Dermis blood vessel endothelial cell (primary cell): ENCODE measurements at regions not wholly inside any gene's neighbourhood (a gene's known extent, or its start where the extent isn't known, plus 50 kb on each side); places are given as distances from the start of the nearest gene placed in this dataset.
"Not testable (repeated sequence)": the region's sequence is repeated elsewhere in the genome, so short reads cannot be mapped to it uniquely, and the experiment has no call there.

Experiments used
- DNase-seq: peaks from one replicate; pipeline ENCODE4 v3.0.0; 2010

DNA sequence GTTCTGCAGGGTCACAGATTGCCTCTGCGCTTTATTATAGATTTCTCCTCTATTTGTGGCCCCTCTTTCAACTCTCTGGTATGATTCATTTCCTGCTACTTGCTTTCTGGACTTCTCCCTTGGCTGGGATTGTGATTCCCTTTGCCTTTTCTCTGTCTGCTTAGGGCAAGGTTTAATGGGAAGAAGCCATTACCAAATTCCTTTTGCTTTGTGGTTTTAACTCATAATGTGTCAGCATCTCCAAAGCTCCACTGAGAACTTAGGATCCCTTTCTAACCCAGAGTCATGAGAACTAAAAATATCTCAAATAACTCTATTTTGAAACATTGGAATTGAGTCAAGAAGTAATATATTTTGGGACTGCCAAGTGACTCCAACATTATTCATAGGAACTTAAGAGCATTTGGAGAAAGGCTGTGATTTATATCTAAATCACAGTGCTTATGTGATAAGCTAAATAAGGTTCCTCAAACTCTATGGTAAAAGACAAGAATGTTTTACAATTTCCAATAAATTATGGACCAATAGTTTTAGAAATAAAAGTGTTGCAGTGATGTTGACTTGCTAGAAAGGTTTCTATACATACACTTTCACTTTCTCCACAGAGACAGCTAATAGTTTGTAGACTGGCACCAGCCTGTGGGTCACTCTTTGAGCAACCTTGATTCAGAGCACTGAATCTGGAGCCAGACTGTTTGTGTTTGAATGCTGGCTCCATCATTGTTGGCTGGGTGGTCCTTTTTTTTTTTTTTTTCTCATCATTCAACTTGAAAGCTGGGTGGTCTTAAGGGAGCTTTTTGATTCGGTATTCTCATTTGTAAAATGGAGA, 93.9 kb downstream of the DACT1 start:
- peak; percentile 3 for DNase-seq

DNA sequence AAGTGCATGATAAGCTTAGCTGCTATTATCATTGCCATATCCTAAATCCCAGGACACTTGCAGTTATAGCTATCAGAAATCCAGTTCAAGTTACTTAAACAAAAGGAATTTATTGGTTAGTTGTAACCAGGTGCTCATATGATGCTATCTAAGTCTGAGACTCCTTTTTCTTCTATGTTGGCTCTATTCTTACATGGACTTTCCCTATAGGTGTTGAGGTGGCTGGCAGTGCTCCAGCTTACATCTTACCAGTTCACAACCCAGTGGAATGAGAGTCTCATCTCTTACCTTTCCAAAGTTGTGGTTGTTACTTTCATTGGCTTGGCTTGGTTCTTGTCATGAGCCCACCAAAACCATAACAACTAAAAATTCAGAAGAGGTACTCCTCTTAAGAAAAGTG, 94.6 kb downstream of the DACT1 start:
- DNase-seq, result no peak

DNA sequence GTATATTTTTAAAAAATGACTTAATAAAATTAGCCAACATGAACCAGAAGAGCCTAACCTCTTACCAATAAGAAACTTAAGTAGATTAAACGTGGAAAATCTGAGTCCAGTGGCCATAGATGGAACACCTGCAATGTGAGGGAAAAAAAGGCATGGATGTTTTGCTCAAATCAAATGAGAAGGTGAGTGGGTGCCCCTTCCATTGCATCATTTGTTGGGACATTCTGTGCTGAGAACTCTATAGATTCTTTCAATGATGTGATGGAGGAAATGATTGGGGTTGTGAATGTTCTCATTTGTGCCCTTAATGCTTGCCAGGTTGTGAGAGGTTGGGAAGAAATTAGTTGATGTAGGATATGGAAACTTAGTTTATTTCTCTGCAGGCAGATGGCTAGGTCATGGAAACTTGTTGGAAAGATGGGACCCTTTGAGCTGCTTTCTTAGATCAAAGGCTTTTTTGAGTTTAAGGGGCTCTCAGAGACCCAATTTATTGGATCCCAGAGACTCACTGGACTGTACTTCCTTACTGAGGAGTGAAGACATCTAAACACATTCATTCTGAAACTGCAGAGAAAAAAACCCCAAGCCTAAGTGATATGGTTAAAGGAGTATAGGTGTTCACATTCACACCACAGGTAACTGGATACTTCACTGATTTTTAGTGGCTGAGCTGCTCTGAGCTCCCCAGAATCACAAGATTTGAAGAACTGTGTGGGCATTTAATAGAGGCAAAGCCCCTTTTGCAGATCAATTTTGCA, 95.9 kb downstream of the DACT1 start:
- no peak for DNase-seq

DNA sequence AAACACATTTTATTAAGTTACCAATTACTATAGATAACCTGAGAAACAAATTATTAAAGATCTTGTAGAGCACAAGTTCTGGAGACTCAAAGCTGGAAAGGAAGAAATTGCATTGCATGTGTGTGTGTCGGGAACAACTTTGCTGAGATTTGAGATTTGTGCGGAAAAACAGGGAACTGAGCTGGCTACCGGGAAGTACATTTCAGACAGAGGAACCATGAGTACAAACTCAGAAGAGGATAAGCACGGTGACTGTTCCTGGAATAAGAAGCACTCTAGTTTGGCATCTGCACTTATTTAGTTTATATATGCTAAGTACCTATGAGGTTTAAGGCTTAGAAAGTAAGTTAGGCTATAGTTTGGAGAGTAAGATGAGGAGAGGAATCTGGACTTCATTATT, 97.8 kb downstream of the DACT1 start:
- DNase-seq, result no peak

DNA sequence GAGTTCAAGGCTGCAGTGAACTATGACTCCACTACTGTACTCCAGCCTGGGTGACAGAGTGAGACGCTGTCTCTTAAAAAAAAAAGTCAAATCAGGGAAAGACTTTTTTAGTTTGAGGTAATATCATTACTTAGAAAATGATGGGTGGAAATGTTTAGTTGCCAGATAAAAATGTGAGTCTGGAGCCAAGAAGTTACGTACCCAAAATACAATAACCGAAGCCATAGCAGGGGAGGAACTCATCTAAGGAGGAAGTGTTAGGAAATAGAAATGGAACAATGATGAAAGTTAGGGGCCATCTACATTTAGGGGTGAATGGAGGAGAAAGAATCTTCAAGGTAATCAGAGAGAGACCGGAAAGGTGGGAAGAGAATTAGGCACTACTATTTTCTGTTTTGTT, 98.8 kb downstream of the DACT1 start:
- no peak for DNase-seq

DNA sequence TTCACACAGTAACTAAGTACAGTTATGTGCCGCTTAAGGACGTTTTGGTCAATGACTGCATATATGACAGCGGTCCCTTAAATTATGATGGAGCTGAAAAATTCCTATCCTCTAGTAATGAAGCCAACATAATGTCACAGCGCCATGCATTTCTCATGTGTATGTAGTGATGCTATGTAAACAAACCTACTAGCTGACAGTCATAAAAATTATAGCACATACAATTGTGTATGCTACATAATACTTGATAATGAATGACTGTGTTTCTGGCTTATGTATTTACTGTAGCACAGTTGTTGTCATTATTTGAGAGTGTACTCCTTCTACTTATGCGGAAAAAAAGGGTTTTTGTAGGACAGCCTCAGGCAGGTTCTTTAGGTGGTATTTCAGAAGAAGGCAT, 99.7 kb downstream of the DACT1 start:
- DNase-seq, result no peak

DNA sequence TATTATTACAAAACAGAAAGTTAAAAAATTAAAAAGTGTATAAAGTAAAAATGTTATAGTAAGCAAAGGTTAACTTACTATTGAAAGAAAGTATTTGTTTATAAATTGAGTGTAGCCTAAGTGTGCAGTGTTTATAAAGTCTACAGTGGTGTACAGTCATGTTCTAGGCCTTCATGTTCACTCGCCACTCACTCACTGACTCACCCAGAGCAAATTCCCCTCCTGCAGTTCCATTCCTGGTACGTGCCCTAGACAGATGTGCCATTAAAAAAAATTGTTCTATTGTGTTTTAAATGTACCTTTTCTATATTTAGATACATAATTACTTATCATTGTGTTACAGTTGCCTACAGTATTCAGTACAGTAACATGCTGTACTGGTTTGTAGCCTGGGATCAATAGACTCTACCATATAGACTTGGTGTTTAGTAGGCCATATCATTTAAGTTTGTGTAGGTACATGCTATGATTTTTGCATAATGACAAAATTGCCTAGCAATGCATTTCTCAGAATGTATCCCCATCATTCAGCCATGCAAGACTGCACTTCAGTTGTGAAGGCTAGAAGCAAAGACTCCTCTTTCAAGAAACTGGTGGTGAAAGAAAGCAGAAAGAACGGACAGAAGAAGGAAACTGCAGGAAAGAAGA, 100.6 kb downstream of the DACT1 start:
- DNase-seq, result no peak

DNA sequence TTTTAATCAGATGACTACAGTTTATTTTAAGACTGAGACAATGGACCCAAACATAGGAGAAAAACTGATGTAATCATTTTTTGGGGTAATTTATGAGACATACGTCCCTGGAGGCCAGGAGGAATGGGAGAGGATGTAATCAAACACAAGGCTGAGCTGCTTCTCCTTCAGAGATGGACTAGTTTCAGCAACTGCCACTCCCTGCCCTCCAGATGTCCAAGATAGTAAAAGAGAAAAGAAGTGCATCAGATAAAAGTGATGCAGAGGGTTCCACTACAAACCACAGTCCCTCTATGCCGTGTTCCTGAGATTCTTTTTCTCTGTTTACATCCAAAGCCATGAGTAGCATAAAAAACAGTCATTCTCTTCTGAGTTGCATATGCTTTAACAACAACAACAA, 101.1 kb downstream of the DACT1 start:
- no peak for DNase-seq

DNA sequence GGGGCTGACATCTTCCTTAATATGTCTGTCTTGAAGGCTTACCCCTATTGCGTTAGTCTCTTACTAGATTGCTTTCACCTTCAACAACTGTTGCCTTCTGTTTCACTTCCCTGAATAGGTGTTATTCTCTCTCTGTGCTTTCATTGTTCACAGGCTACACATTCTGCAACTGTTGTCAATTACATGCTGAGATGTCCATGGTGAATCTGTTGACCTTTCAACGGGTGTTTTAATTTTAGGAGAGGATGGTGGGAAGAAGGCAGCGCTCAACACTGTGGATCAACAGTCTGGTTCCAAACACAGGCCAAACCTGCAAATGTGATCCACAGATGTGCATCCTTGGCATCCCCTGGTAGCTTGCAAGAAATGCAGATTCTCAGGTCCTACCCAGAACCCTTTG, 101.9 kb downstream of the DACT1 start:
- DNase-seq, result no peak

DNA sequence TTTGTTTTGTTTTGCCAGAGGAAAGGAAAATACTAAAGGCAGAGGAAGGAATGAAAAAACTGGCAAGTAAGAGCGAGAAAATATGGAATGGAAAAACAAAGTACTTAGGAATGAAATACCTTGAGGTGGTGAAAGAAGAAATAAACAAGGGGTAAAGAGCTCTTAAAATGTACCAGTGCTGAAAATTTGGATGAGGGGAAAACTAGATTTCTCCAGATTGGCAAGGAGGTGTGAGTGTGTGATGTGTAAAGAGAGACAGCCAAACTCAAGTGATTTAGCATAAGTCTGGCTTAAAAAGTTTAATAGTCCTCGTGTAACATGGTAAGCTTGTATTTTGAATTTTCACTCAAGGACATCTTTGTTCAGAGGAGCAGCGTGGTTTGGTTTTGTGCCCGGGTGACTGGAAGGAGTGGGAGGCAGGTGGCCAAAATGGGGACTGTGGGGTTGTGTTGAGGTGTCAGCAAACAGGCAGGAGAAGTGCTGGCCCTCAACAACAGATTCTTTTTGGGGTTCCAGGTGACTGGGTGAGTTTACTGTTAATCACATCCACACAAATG, 102.7 kb downstream of the DACT1 start:
- no peak for DNase-seq

DNA sequence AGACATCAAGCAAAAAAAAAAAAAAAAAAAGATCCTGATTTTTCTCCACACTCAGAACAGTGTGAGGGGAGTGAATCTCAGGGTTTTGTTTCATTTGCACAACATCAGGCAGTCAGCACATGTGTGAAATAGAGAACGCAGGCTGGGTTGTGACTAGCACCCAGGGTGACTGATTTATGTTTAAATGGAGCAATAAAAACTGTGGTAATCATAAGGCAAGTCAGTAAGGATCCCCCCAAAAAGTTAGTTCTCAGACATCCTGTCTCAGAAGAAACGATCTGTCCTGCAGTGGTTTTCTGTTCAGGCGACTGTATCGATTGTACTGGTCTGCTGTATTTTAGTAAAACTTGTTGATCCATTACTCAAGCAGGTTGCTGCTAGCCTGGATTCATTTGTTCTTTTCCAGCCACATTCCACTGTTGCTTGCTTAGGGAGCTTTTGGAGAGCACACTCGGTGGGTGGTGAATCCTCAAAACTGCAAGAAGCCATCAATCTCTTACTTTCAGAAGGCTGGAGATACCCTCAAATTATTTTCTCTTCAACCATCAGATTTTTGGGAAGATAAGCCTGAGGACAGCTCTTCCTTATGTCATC, 107.1 kb downstream of the DACT1 start:
- DNase-seq, result no peak

DNA sequence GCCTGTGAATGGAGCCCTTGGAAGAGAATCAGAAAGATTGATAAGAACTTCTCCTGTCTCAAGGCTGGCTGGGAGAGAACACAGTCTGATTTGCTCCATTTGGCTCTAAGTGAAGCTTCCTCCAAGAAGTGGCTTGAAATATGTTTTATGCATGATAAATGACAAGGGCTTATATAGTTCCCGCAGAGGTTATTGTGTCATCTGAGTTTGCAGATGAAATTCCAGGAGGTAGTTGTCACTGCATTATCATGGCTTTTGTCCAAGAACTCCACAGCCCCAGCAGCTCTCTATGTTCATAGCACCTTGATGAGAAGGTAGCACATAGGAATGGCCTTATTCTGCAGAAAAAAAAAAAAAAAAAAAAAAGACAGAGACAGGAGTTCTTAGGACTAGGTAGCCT, 108.5 kb downstream of the DACT1 start:
- no peak for DNase-seq

DNA sequence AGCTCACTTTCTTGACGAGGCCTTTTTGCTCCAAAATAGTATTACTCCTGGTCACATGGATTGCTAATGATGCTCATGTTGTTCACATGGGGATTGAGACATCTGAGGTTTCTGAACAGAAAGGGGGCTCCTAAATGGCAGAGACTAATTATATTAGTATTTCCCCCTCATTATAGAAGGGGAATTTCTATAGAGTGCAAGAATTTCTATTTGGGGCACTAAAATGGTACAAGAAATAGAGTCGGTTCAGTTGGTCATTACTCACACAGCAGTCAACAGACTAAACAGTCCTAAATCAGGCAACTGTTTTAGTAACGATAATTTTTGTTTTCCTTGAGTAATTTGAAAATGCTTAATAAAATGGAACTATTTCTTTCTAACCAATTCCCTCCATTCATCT, 108.9 kb downstream of the DACT1 start:
- no peak for DNase-seq

DNA sequence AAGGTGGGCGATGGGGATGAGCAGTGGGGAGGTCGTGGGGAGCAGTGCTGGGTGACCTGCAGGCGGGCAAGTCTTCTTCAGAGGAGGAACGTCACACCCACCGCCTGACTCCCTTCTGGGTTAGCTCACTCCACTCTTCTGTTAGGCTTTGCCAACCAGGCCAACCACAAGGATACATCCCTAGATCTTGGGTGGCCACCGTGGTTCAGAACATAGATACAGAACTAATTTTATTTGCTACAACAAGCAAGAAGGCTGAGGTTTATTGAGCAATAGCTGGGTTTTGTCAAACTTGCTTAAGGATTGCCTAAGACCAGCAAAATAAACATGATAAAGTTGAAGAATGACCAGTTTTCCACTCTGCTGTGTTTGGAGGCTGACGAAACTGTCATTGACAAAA, 109.4 kb downstream of the DACT1 start:
- no peak for DNase-seq

DNA sequence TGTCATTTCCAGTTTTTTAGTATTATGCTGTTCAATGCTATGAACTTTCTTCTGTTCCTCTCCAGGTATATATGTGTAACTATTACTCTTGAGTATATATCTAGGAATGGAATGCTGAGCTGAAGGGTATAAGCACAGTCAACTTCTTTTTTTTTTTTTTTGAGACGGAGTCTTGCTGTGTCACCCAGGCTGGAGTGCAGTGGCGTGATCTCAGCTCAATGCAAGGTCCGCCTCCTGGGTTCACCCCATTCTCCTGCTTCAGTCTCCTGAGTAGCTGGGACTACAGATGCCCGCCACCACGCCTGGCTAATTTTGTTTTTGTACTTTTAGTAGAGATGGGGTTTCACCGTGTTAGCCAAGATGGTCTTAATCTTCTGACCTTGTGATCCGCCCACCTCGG, 110.5 kb downstream of the DACT1 start:
- DNase-seq, result not testable (repeated sequence)

DNA sequence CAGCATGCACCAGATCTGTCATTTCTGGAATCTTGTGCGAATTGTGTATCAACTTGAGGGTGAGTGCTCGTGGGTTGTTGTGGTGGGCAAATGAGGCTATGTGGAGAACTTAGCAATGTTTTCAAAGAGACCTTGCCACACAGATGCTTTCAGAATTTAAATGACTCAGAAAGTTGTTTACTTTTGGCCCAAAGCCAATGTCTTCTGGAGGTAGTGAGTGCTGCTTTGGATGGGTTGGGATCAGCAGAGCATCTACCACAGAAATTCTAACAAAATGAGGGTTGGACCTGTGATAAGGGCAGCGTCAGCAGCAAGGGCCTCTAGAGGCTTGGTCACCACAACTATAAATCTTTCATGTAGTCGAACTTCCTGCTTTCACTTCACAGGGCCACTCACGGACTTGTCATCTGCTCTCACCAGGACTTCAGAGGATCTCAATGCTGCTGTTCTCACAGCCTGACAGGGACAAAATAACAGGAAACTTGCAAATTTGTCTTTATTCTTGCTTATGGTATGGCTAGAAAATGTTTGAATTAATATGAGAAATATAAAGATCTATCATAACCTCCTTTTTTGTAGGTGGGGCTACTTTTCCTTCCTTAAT, 111.4 kb downstream of the DACT1 start:
- peak; percentile 18 for DNase-seq

DNA sequence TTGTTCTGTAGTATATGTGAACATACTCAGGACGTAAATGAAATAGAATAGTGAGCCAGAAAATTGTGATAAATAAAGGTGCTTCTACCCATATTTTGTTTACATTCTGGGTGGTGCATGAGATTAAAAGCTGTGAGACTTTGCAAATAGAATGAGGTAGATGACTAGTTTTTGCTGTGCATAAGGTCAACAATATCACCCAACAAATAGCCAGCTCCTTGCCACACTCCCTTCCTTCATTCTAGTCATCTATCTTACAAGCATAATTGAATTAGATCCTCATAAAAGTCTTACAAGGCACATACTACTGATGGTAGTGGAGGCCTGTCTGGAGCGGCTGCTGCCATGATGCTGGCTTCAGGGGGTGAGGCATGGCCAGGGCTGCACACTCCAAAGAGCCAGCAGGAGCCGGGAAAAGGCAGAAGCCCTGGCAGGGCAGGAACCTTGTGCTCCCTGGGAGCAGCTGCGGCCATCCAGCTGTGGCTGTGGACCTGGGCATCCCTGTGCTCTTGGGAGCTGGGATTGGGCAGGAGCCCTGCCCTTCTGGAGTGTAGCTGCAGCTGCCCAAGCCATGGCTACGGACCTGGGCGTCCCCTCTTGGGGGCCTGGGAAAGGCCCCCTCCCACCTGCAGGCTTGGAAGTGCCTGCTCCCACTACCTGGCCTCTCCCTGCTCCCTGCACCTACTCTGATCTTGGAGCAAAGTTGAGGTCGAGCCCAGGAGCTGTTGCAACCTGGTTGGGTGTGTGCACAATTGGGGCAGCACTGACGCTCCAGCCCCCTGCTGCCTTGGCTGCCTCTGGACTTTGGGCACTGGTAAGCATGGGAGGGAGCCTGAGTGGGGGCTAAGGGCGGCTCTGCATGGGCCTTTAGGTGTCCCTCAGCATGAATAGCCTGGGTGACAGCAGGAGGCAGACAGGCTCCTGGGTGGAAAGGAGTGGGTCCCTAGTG, 112.8 kb downstream of the DACT1 start:
- DNase-seq, result no peak

DNA sequence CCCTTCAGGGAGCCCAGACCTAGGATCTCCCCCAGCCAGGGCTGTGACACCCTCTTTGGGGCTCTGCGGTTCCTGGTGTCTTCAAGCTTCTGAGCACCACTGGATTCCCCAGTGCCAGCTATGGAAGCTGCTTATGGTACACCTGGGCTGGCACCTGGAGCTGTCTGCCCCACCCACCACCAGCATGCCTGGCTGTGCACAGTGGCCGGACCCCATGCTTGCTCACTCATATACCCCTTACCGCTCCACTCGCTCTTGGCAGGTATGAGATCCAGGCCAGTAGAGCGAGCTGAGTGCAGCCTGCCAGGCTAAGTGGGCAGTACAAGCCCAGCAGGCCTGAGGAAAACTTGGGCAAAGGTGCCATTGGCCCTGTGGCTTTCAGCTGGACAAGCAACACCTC, 114.0 kb downstream of the DACT1 start:
- no peak for DNase-seq

DNA sequence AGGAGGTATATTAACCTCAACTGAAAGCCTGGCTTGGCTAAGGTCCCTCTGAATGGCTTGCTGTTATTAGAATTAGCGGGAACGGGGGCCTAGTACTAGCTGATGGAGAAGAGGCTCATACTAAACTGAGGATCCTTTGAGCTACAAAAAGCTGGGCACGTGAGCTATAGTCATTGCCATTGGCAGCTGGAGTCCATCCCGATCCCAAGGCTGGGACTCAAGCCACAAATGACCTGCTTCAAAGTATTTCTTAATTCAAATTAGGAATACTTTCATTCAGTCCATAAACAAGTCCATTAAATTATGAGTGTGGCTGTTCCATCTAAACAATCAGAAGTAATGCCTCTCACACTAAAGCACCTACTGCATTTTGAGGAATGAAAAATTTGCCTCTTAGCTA, 114.5 kb downstream of the DACT1 start:
- DNase-seq, result no peak

DNA sequence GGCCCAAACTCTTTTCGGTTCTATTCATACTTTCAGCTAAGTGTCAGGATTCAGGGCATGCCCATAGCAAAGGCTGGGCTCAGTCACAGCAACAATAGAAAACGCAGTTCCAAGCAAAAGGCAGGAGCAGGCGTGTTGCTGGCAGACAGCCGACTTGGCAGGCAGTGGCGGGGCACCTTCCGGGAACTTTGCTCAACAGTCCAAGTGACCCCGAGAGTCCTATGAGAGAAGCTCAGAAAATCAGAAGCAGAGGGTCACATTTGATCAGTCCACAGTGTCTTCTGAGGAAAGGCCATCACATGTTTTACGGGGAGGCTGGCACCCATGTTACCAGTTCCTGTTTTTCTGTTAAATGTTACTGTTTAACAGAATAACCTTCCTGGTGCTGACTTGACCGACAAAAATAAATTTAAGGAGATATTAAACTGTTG, 115.0 kb downstream of the DACT1 start:
- peak; percentile 26 for DNase-seq
